CD4-positive, alpha-beta T cell treated with Interleukin-12 subunit alpha and Interleukin-12 subunit beta, for 1 hour (primary cell): ENCODE measurements at regions not wholly inside any gene's neighbourhood (a gene's known extent, or its start where the extent isn't known, plus 50 kb on each side); places are given as distances from the start of the nearest gene placed in this dataset.

Source experiments
- DNase-seq: peaks from one replicate; pipeline ENCODE4 v3.0.0-alpha.2; 2020

DNA sequence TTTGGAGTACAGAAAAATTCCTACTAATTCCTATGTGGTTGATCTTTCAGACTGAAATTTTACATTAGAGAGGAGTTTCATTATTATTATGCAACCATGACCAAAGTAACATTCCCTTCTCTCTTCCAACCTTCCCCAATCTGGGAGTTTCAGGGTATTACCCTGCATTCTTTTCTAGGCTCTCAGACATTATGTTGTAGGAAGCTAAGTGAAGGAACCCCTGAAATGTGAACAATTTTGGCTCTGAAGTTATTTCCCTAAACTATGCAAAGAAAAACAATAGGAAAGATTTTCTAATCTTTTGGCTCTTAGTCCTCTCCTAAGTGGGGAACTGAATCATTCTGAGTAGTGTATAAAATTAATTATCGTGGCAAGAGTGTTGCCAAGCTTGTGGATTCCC, 63.3 kb upstream of the ZFAND5 start:
- DNase-seq, result no peak

DNA sequence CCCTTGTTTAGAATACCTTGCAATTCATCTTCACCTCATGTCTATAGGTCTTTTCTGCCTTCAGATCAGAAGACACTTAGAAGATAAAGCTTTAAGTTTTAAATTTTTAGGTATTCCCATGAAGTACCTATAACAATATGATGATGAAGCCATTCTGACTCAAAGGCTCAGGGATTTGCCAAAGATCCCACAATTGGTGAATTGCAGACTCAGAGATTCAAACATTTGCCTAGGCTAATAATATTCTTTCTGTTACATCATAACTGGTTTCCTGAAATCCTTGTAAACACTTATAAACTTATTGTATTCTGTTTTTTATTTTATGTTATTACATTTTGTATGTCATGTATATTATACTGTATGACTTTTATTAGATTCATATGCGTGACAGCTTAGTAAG, 62.8 kb upstream of the ZFAND5 start:
- no peak for DNase-seq

DNA sequence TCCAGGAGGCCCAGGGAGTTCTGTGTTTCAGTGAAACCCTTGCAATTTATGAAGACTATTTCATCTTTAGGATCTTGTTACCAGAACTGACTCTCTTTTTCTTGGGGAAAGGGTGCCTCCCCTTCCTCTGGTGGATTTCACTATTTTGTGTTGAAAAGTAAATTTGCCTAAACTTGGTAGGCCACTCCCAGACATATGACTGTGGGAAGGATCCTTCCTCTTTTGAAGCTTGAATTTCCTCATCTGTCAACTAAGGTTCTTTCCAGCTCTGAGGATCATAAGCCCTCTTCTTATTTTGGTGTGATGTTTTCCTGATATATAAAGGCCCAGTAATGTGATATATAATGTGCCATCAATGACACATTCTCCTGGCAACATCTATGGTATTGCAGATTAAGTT, 59.1 kb upstream of the ZFAND5 start:
- DNase-seq, result no peak

DNA sequence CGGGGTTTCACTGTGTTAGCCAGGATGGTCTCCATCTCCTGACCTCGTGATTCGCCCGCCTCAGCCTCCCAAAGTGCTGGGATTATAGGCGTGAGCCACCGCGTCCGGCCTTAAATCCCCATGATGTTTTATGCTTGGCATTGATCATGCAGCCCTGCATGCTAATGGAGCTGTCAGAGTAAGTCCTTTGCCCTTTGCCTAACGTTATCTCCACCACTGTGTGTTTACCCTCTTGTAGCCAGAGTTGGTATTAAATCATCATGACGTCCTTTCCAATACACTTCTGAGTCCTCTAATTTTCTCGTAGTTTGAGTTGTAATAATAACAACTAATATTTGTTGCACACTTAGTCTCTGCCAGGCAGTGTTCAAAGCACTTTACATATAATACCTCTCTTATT, 57.2 kb upstream of the ZFAND5 start:
- DNase-seq, result no peak

DNA sequence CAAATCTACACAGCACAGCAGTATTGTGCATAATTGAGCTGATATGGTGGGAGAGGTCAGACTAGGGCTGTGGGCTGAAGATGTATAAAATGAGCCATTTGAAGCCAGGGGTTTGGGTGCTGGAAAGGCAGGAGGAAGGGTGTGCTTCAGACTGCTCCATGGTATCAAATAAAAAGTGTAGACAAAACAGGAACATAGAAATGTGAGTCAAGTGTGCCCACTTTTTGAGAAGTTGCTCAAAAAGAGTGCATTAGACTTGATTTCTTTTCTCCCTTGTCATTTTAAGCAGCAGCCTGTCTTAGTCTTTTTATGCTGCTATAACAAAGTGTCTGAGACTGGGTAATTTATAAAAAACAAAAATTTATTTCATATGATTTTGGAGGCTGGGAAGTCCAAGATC, 55.8 kb upstream of the ZFAND5 start:
- DNase-seq, result no peak

DNA sequence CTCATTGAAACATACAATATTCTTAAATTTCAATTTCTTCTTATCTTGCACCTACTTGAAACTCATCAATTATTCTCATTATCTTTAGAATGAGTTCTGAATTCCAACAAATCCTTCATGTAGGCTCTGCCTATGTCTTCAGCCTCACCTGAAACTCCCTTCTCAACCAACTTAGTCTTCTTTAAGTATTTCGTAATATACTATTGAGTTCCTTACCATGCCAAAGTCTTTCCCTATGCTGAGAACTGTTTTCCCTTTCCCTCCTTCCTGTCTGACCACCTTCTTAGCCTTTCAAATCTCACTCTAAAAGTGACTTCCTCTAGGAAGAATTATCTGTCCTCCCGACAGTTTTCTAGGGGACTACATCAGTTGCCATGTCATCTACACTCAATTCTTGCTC, 50.9 kb upstream of the ZFAND5 start:
- DNase-seq, result no peak

DNA sequence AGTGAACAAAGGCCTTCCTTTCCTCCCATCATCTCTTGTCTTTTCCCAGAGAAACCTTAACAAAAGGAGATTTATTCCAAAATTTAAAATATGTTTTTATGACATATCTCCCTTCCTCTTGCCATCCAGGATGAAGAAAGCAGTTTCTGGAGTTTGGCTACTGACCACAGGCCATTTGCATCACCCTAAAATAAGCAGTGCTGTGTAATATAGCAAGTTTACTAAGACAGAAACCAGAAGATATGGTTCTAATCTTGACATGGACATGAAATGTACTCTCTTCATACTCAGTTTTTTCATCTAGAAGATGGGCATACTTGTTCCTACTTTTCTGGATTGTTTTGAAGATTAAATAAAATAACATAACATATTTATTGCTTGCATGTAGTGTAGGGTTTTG, 50.2 kb upstream of the ZFAND5 start:
- no peak for DNase-seq
